HG03442 (cell line): ENCODE measurements at regions not wholly inside any gene's neighbourhood (a gene's known extent, or its start where the extent isn't known, plus 50 kb on each side); places are given as distances from the start of the nearest gene placed in this dataset.
A peak's percentile ranks its signal among the peaks of the same experiment; 100 is the strongest.
"Not testable (repeated sequence)": the region's sequence is repeated elsewhere in the genome, so short reads cannot be mapped to it uniquely, and the experiment has no call there.

ENCODE experiments used
- ATAC-seq: cut with Tn5 transposase; IDR thresholded peaks from one replicate; pipeline ENCODE4 v1.9.1; 2021; ENCODE audit warnings: mild to moderate bottlenecking, moderate library complexity; ENCODE audit not compliant: unreplicated experiment

DNA sequence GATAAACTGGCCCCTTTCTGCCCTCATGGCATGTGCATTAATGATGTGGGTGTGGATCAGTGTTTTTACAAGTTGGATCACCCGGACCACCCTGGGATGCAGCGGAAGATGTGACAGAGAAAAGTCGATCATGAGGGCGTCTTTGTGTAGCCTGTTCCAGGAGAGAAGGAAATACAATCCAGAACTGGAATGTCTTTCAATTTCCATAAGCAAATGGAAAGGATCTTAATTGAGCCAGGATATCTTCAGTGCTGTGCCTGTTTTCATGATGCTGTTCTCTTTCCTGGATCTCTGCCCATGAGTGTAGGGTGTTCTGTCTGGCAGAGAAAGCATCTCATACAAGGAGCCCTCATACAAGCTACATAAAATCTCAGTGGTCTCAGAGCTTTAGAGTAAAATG is 481.4 kb downstream of the XYLT1 start:
- ATAC-seq, result no peak

DNA sequence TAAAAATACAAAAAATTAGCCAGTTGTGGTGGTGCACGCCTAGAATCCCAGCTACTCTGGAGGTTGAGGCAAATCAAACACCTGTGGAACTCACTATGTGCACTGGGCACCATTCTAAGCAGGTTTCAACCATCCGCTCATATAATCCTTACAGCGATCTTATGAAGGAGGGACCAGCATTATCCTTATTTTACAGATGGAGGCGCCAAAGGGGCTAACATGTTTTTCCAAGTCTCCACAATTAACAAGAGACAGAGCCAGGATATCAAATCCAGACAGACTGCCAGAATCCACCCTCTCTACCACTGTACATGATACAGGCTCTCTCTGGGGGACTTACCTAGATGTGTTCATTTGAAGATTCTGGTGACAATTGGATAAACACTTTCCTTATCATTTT is 479.0 kb downstream of the XYLT1 start:
- no peak for ATAC-seq

DNA sequence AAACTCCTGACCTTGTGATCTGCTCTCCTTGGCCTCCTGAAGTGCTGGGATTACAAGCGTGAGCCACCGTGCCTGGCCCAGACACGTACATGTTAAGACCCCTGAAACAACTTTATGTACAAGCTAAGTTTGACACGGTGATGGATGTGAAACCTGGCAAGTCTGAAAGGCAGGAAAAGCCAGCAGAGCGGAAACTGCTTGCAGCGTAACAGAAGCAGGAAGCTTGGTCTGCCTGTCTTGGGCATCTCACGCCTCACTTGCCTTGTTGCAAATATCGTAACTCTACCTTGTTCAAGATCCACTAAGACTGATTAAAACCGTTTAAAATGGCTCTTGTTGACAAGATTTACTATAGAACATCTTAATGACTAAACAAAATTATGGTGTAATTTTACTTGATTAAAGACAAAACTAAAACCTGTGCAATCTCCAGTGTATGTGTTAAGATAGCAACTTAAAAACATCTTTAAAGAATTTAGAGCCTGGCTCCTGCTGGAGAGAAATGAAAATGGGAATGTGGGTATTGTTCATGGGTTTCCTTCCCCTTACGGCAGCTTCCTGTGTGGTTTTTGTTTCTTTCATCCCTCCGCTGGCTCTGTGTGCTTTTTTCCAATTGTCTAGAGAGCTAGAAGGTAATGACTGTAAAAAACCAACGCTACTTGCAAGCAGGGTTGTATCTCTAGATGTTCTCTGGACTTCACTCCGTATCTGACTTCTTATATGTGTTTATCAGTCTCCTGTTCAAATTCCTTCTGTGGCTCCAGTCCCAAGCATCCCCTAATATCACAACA is 477.6 kb downstream of the XYLT1 start:
- ATAC-seq, result no peak

- no peak for ATAC-seq
Observed at GRCh38 chr16:16994831-16995230, 475.9 kb downstream of the XYLT1 start.

DNA sequence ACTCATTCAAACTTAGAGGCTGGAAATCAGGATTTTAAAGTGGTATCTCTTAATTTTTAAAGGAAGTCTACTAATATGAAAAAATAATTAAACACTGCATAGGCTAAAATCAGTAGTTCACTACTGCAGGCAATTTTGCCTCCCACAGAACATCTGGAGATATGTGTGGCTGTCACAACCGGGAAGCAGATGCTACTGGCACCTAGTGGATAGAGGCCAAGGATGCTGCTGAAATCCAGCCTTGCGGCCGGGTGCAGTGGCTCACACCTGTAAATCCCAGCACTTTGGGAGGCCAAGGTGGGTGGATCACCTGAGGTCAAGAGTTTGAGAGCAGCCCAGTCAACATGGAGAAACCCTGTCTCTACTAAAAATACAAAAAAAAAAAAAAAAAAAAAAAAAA is 473.9 kb downstream of the XYLT1 start:
- ATAC-seq, result no peak

DNA sequence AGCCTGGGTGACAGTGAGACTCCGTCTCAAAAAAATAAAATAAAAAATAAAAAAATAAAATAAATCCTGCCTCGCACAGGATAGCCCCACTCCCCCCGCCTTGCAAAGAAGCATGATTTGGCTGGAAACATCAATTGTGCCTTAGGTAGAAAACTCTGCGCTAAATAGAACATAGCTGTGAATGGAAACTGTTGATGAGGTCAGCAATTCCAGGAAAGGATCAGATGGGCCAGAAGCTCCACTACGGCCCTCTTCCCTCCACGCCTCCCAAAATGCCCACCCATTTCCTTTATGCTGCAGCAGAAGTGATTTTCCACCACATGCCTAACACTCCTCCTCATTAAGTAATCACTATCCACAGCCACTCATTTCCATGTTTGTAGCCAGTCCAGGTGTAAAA is 473.4 kb downstream of the XYLT1 start:
- ATAC-seq, result no peak

DNA sequence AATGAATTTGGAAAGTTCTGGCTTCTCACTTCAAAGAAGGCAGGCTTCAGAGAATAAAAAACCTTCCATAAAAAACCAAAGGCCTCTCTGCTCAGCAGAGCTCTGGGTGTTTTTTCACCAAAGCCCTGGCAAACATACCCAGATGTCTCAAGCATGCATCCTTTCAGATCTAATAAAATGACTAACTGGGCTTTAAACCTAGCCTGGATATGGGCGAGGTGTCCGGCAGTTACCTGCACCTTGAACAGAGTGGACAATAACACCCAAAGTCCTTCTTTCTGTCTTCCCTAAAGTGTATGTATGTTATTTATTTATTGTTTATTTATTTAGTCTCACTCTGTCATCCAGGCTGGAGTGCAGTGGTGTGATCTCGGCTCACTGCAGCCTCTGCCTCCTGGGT is 469.3 kb downstream of the XYLT1 start:
- no peak for ATAC-seq

- ATAC-seq, result no peak
Observed at GRCh38 chr16:17002565-17002964, 468.2 kb downstream of the XYLT1 start.

GRCh38 chr16:17005963-17006362 is 464.8 kb downstream of the XYLT1 start:
- ATAC-seq, result not testable (repeated sequence)

GRCh38 chr16:17011712-17012111 is 459.0 kb downstream of the XYLT1 start:
- ATAC-seq, result no peak

DNA sequence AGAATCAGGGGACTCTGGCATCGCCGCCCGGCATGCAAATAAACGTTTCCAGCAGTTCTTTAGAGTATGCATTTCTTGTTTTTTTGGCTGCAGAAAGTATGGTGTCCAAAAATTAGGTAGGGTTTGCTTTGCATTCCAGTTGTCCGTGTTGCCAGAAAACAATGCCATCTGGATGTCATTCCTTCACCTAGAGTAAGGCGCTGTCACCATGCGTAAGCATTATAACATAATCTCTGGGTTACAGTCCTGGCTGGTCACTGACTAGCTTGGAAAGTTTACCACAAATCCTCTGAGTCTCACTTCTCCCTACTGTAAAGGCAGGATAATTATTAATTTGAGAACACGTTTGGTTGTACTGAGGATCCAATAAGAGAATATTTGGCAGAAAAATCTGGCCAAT is 457.7 kb downstream of the XYLT1 start:
- no peak for ATAC-seq

- no peak for ATAC-seq
Observed at GRCh38 chr16:17014484-17015121, 456.2 kb downstream of the XYLT1 start.

GRCh38 chr16:17015702-17016101 is 455.1 kb downstream of the XYLT1 start:
- ATAC-seq, result no peak

DNA sequence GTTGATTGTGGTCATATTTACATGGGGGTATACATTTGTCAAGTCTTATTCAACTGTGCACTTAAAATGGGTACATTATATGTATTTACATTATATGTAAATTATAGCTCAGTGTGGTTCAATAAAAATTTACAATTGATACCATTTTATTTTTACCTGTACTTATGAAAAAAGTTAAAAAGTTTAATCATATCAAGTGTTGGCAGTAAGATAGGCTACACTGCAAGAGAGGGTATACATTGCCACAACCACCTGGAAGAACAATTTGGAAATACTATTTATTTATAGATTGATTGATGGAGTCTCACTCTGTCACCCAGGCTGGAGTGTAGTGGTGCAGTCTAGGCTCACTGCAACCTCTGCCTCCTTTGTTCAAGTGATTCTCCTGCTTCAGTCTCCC is 453.3 kb downstream of the XYLT1 start:
- no peak for ATAC-seq

- ATAC-seq, result no peak
Observed at GRCh38 chr16:17018585-17018939, 452.2 kb downstream of the XYLT1 start.

GRCh38 chr16:17019366-17019765 is 451.4 kb downstream of the XYLT1 start:
- no peak for ATAC-seq

- ATAC-seq, result no peak
Observed at GRCh38 chr16:17023606-17024005, 447.2 kb downstream of the XYLT1 start.

- ATAC-seq, result no peak
Observed at GRCh38 chr16:17024514-17024913, 446.2 kb downstream of the XYLT1 start.

GRCh38 chr16:17026600-17027242 is 444.0 kb downstream of the XYLT1 start:
- peak; percentile 74 for ATAC-seq

DNA sequence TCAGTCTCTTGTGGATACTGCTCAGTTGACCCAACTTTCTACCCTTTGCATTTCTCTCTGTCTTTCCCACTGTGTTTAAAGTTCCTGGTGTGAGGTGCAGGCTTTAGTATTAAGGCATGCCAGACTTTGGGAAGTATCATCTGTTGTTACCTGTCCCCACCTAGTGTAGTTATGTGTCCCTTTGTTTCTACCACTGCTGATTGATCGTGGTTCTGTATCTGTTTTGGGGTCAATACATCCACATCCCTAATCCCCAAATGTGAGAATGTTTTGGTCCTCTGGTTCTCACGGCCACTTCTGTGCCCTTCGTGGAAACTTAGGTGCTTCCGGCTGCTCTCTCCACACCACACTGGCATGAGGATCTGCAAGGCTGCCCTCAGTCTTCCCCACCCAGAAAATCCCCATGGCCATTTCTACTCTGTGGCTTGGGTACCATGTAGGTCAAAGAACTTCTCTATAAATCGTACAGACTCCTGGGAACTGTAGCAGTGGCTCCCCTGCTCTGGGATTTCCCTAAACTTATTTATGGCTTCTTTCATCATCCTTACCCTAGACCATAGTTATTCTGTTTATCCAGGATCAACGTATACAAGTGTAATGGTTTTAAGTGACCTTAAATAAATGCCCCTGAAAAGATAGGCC is 443.2 kb downstream of the XYLT1 start:
- peak; percentile 45 for ATAC-seq

DNA sequence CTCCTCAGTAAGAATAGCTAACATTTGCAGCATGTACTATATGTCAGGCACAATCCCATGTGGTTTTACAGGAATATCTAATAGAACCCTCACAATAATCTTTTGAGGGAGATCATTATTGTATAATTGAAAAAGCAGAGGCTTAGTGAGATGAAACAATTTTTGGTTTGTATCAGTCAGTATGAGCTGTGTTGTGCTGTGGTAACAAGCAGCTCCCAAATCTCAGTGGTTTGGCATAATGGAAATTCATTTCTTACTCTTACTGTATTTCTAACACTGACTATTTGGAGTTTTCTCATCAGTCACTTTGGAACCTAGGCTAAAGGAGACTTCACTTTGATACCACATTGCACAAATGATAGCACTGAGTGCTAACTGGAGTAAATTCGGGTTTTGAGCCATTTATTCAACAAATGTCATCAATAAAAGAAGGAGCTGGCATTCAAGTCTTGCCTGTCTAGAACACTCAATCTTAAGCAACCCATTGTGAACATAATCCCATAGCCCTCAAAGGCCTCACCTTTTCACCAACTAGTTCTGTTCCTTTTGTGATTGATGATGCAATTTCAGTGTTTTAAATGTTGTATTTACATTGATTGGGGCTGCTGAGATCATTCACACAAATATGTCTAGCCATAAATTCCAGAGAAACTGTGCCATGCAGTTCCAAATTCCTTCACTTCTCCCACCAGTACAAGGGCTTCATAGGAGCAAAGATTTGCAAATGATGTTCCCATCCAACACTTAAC is 441.0 kb downstream of the XYLT1 start:
- no peak for ATAC-seq
